PC-3 (cell line): ENCODE measurements at regions not wholly inside any gene's neighbourhood (a gene's known extent, or its start where the extent isn't known, plus 50 kb on each side); places are given as distances from the start of the nearest gene placed in this dataset.

Experiments
- ATAC-seq: fragments of 200-7000 bp; cut with Tn5 transposase; 2 replicates; pipeline ENCODE4 v1.9.1; 2020; ENCODE audit warnings: mild to moderate bottlenecking, moderate library complexity
- BruUV-seq: library from RNA; stranded (reverse); fragments of 400-500 nt; replicated peaks from 2 replicates; lab custom pipeline; 2021; lab: Mats Ljungman, UMichigan
- CTCF ChIA-PET: fragments of 300-600 bp; sonication (Branson Sonifier 250); formaldehyde crosslinking; loops from one replicate; lab custom pipeline; 2022; ENCODE audit warnings: antibody characterized with exemption; lab: Charles Lee
- POLR2A ChIA-PET: fragments of 300-600 bp; sonication (Branson Sonifier 250); formaldehyde crosslinking; loops from one replicate; lab custom pipeline; 2022; ENCODE audit warnings: antibody characterized with exemption; ENCODE audit not compliant: unreplicated experiment; lab: Charles Lee
- DNase-seq: peaks from one replicate; pipeline ENCODE4 v3.0.0-alpha.2; 2015
- H2AFZ ChIP-seq: fragments of 300-600 bp; sonication (generic); 2 replicates; pipeline ENCODE4 v1.6.0; 2016; ENCODE audit warnings: antibody characterized with exemption, low read length
- H3F3A ChIP-seq: fragments of 300-600 bp; sonication (generic); one replicate; pipeline ENCODE4 v1.6.0; 2017; ENCODE audit warnings: antibody characterized with exemption, low read length, control low read depth, mild to moderate bottlenecking; ENCODE audit not compliant: unreplicated experiment
- H3K27ac ChIP-seq: fragments of 300-600 bp; sonication (generic); 2 replicates; pipeline ENCODE4 v1.5.1; 2016; ENCODE audit warnings: mild to moderate bottlenecking, low read length
- H3K27me3 ChIP-seq: fragments of 300-600 bp; sonication (generic); 2 replicates; pipeline ENCODE4 v1.6.1; 2016; ENCODE audit warnings: low read length, mixed read lengths
- H3K36me3 ChIP-seq: fragments of 300-600 bp; sonication (generic); 2 replicates; pipeline ENCODE4 v1.6.1; 2016; ENCODE audit warnings: low read depth, mixed run types, low read length, mixed read lengths
- H3K4me1 ChIP-seq: fragments of 300-600 bp; sonication (generic); 2 replicates; pipeline ENCODE4 v1.5.1; 2016; ENCODE audit warnings: low read length; ENCODE audit not compliant: insufficient read depth
- H3K4me2 ChIP-seq: fragments of 300-600 bp; sonication (generic); 2 replicates; pipeline ENCODE4 v1.6.0; 2016; ENCODE audit warnings: low read length
- H3K4me3 ChIP-seq: fragments of 300-600 bp; sonication (generic); 2 replicates; pipeline ENCODE4 v1.5.1; 2016; ENCODE audit warnings: mild to moderate bottlenecking, low read length, mixed read lengths
- H3K79me2 ChIP-seq: fragments of 300-600 bp; sonication (generic); 2 replicates; pipeline ENCODE4 v1.6.1; 2017; ENCODE audit warnings: low read length, mixed read lengths
- H3K9ac ChIP-seq: fragments of 300-600 bp; sonication (generic); 2 replicates; pipeline ENCODE4 v1.6.0; 2016; ENCODE audit warnings: mild to moderate bottlenecking, low read length
- H3K9me2 ChIP-seq: fragments of 300-600 bp; sonication (generic); replicated peaks from 2 replicates; pipeline ENCODE4 v1.6.1; 2016; ENCODE audit warnings: mixed run types, low read length, mixed read lengths
- H3K9me3 ChIP-seq: fragments of 300-600 bp; sonication (generic); 2 replicates; pipeline ENCODE4 v1.6.1; 2016; ENCODE audit warnings: low read length, mixed read lengths
- H4K20me1 ChIP-seq: fragments of 300-600 bp; sonication (generic); 2 replicates; pipeline ENCODE4 v1.6.1; 2016; ENCODE audit warnings: low read length, mixed read lengths
- EZH2 ChIP-seq: fragments of 300-600 bp; sonication (generic); IDR thresholded peaks from one replicate; pipeline ENCODE4 v1.6.1; 2017; ENCODE audit warnings: antibody characterized with exemption, mild to moderate bottlenecking, low read length; ENCODE audit not compliant: unreplicated experiment
- EZH2phosphoT487 ChIP-seq: fragments of 300-600 bp; sonication (generic); IDR thresholded peaks from 2 replicates; pipeline ENCODE4 v1.6.1; 2018; ENCODE audit warnings: mild to moderate bottlenecking, antibody characterized with exemption, low read length, borderline replicate concordance
- intact Hi-C: fragments of 100-400 bp; cut with micrococcal nuclease; formaldehyde crosslinking; loops from 2 replicates; pipeline ENCODE4 v1.9.0; 2023
- TF ChIP-seq, protein P1 (sequence below): fragments of 300-600 bp; sonication (generic); conservative IDR thresholded peaks from 2 replicates; pipeline ENCODE4 v1.5.1; 2017; ENCODE audit warnings: antibody characterized with exemption, low read depth, mild to moderate bottlenecking, low read length

DNA sequence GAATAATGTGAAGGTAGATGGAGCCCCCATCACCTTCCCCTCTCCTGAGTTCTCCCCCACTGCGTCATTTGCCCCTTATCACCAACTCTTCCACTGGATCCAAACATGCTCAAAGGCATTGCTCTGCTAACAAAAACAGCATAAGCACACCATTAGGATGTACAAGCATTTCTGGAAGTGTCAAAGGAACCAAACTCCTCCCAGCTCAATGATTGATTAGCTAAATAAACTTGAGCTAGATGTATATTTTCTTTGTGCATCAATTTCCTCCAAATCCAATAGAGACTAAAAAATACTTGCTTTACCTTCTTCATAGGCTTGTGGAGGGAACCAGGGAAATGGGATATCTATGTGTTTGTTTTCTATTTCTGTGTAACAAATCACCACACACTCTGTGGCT is 248.4 kb upstream of the JARID2 start:
- Histone ChIP-seq H3F3A (no peaks in the 10 kb centered on the region), H2AFZ (no peak overlapping the region), H3K4me2 (no peak overlapping the region), H3K9ac (no peak overlapping the region), H3K9me2 (no peaks in the 10 kb centered on the region), H3K27me3 (no peaks in the 10 kb centered on the region), H3K27ac (no peak overlapping the region), H3K4me3 (no peak overlapping the region), H3K4me1 (no peaks in the 10 kb centered on the region), H3K79me2 (no peaks in the 10 kb centered on the region), H3K9me3 (no peaks in the 10 kb centered on the region), H3K36me3 (no peaks in the 10 kb centered on the region), H4K20me1 (no peaks in the 10 kb centered on the region)
- ChIA-PET POLR2A (no interaction called here), CTCF (no interaction called here)
- no TSS peak for BruUV-seq
- no peak for TF ChIP-seq EZH2
- TF ChIP-seq, protein P1, sequence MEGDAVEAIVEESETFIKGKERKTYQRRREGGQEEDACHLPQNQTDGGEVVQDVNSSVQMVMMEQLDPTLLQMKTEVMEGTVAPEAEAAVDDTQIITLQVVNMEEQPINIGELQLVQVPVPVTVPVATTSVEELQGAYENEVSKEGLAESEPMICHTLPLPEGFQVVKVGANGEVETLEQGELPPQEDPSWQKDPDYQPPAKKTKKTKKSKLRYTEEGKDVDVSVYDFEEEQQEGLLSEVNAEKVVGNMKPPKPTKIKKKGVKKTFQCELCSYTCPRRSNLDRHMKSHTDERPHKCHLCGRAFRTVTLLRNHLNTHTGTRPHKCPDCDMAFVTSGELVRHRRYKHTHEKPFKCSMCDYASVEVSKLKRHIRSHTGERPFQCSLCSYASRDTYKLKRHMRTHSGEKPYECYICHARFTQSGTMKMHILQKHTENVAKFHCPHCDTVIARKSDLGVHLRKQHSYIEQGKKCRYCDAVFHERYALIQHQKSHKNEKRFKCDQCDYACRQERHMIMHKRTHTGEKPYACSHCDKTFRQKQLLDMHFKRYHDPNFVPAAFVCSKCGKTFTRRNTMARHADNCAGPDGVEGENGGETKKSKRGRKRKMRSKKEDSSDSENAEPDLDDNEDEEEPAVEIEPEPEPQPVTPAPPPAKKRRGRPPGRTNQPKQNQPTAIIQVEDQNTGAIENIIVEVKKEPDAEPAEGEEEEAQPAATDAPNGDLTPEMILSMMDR = no peak
- TF ChIP-seq EZH2phosphoT487 = no peak
- ATAC-seq (no peak), DNase-seq (no peak)
- intact Hi-C loops = no loop called here

DNA sequence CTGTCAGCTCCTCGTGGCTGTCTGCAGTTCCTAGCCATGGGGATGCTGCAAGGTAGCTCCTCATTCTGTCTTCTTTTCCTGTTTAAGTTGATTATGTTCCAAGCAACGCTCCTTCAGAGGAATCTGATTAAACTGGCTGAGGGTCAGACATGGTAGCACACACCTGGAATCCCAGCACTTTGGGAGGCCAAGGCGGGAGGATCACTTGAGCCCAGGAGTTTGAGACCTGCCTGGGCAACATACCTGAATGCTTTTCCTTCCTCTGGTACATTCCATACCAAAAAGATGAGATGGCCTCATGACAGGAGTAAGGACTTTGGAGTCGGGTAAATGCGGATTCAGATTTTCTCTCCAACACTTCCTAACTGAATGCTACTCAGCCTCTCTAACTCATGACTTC is 246.8 kb upstream of the JARID2 start:
- H4K20me1 ChIP-seq = no peaks in the 10 kb centered on the region
- intact Hi-C loops = no loop called here
- H3K27me3 ChIP-seq = no peaks in the 10 kb centered on the region
- H3K36me3 ChIP-seq = no peaks in the 10 kb centered on the region
- TF ChIP-seq EZH2 = no peak
- TF ChIP-seq, protein P1 = no peak
- no peak for TF ChIP-seq EZH2phosphoT487
- H3K4me2 ChIP-seq = no peak overlapping the region
- ChIA-PET POLR2A (no interaction called here), CTCF (no interaction called here)
- BruUV-seq = no TSS peak
- no peak overlapping the region for H2AFZ ChIP-seq
- no peaks in the 10 kb centered on the region for H3K79me2 ChIP-seq
- no peaks in the 10 kb centered on the region for H3K9me3 ChIP-seq
- no peaks in the 10 kb centered on the region for H3K9me2 ChIP-seq
- H3F3A ChIP-seq = no peaks in the 10 kb centered on the region
- H3K4me1 ChIP-seq = no peaks in the 10 kb centered on the region
- H3K9ac ChIP-seq = no peak overlapping the region
- no peak for DNase-seq
- H3K4me3 ChIP-seq = no peak overlapping the region
- ATAC-seq = no peak
- H3K27ac ChIP-seq = no peak overlapping the region

DNA sequence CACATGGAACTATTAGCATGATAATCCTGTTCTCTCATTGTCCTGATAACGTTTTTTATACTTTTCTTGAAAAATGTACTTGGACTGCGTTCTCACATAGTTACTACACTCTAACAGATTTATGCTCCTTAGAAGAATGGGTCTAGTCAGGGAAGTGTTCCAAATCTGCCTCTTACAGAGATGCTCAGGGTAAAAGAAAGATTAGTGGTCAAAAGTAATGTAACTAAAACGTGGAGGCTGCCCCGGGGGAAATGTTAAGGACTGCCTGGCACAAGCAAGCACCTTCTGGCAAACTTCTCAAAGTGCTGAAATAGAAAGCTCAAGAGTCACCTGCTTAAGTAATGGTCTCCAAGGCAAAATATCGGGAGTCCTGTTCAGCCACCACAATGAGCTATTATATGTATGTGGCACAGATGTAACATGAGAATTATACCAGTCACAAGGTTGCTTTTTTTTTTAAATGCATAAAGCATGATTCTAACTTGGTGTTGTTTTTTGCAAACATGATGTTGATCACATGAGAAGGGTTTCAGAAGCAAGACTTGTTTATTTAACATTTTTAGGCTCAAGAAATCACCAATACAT is 244.5 kb upstream of the JARID2 start:
- DNase-seq (no peak), ATAC-seq (no peak)
- Histone ChIP-seq H3K9ac (no peak overlapping the region), H3K9me2 (no peaks in the 10 kb centered on the region), H3K4me1 (no peaks in the 10 kb centered on the region), H3K27me3 (no peaks in the 10 kb centered on the region), H3K36me3 (no peaks in the 10 kb centered on the region), H3K27ac (no peak overlapping the region), H4K20me1 (no peaks in the 10 kb centered on the region), H3K79me2 (no peaks in the 10 kb centered on the region), H3K9me3 (no peaks in the 10 kb centered on the region), H3F3A (no peaks in the 10 kb centered on the region), H3K4me2 (no peak overlapping the region), H2AFZ (no peak overlapping the region), H3K4me3 (no peak overlapping the region)
- BruUV-seq = no TSS peak
- POLR2A ChIA-PET = no interaction called here
- CTCF ChIA-PET = no interaction called here
- TF ChIP-seq, protein P1 = no peak
- no peak for TF ChIP-seq EZH2
- no peak for TF ChIP-seq EZH2phosphoT487
- intact Hi-C loops = no loop called here
